HK-2 (cell line): ENCODE measurements at regions not wholly inside any gene's neighbourhood (a gene's known extent, or its start where the extent isn't known, plus 50 kb on each side); places are given as distances from the start of the nearest gene placed in this dataset.
"Not testable (repeated sequence)": the region's sequence is repeated elsewhere in the genome, so short reads cannot be mapped to it uniquely, and the experiment has no call there.

ENCODE experiments used
- DNase-seq: peaks from one replicate; pipeline ENCODE4 v3.0.0-alpha.2; 2018; ENCODE audit not compliant: unreplicated experiment

- no peak for DNase-seq
Measured at GRCh38 chr20:4358552-4358951, 109.5 kb upstream of the ADRA1D start.

- DNase-seq, result no peak
Measured at GRCh38 chr20:4352348-4352747, 103.3 kb upstream of the ADRA1D start.

- no peak for DNase-seq
Measured at GRCh38 chr20:4350096-4350495, 101.0 kb upstream of the ADRA1D start.

- DNase-seq, result no peak
Measured at GRCh38 chr20:4344670-4345069, 95.6 kb upstream of the ADRA1D start.

GRCh38 chr20:4342609-4343008 lies 93.5 kb upstream of the ADRA1D start:
- DNase-seq, result no peak

- DNase-seq, result peak; percentile 5
Measured at GRCh38 chr20:4341804-4342485, 92.9 kb upstream of the ADRA1D start.

- DNase-seq, result no peak
Measured at GRCh38 chr20:4335722-4336121, 86.6 kb upstream of the ADRA1D start.

- no peak for DNase-seq
Measured at GRCh38 chr20:4332121-4332860, 83.2 kb upstream of the ADRA1D start.

GRCh38 chr20:4330011-4330410 lies 80.9 kb upstream of the ADRA1D start:
- DNase-seq, result no peak

- DNase-seq, result no peak
Measured at GRCh38 chr20:4329232-4329631, 80.1 kb upstream of the ADRA1D start.

- DNase-seq, result no peak
Measured at GRCh38 chr20:4328541-4328940, 79.5 kb upstream of the ADRA1D start.

GRCh38 chr20:4327956-4328355 lies 78.9 kb upstream of the ADRA1D start:
- DNase-seq, result no peak

GRCh38 chr20:4326195-4327065 lies 77.3 kb upstream of the ADRA1D start:
- DNase-seq, result no peak

GRCh38 chr20:4325548-4326187 lies 76.6 kb upstream of the ADRA1D start:
- DNase-seq, result no peak

GRCh38 chr20:4324611-4325243 lies 75.6 kb upstream of the ADRA1D start:
- DNase-seq, result no peak

GRCh38 chr20:4322499-4322898 lies 73.4 kb upstream of the ADRA1D start:
- DNase-seq, result no peak

GRCh38 chr20:4320291-4320690 lies 71.2 kb upstream of the ADRA1D start:
- DNase-seq, result no peak

- no peak for DNase-seq
Measured at GRCh38 chr20:4318891-4319290, 69.8 kb upstream of the ADRA1D start.

GRCh38 chr20:4310616-4311015 lies 61.5 kb upstream of the ADRA1D start:
- DNase-seq, result not testable (repeated sequence)

GRCh38 chr20:4306206-4306605 lies 57.1 kb upstream of the ADRA1D start:
- DNase-seq, result no peak

GRCh38 chr20:4305091-4305490 lies 56.0 kb upstream of the ADRA1D start:
- DNase-seq, result no peak

GRCh38 chr20:4304601-4305000 lies 55.5 kb upstream of the ADRA1D start:
- no peak for DNase-seq
